ENCODE measurements at regions not wholly inside any gene's neighbourhood (a gene's known extent, or its start where the extent isn't known, plus 50 kb on each side); places are given as distances from the start of the nearest gene placed in this dataset.

DNA sequence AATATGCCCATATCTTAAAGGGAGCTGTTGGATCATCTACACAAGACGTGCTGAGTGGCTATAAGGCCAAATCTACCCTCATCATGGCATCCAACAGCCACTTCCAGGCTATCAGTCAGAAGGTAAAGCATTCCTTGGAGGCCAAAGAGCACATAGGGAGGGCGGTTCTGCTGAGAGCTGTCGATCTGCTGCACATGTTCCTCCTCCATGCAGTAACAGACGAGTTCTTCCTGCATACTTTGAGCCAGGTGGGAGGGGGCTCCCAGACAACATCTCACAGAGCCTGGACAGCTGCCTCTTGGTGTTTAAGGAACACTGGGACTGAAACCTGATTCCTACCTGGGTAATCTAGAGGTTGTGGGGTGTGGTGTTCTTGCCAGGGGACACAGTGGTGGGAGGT is 93.3 kb upstream of the RAI14 start:
- Histone ChIP-seq H3K9me3 (replicated peaks; ENCODE audit: control insufficient read depth, insufficient read depth, low read length) (no peaks in the 10 kb centered on the region), H3K4me2 (ENCODE audit: insufficient read depth, low read length) (no peak overlapping the region), H3K9ac (replicated peaks; ENCODE audit: extremely low read depth, insufficient read depth, low read length) (no peak overlapping the region), H3K4me3 (replicated peaks in 1 of 3; ENCODE audit: insufficient read depth in 1 of 3, low read depth in 1 of 3, low read length in 3 of 3) (no peak overlapping the region), H2AFZ (ENCODE audit: low read depth, low read length) (no peak overlapping the region), H3K27me3 (ENCODE audit: control insufficient read depth in 2 of 2, insufficient read depth in 2 of 2, low read length in 2 of 2) (no peaks in the 10 kb centered on the region), H3K9me1 (replicated peaks; ENCODE audit: control insufficient read depth, extremely low read depth, insufficient read depth, low read length) (no peaks in the 10 kb centered on the region), H3K36me3 (ENCODE audit: control insufficient read depth in 2 of 2, extremely low read depth in 1 of 2, insufficient read depth in 2 of 2, low read length in 2 of 2) (no peaks in the 10 kb centered on the region), H4K20me1 (replicated peaks; ENCODE audit: control insufficient read depth, extremely low read depth, insufficient read depth, low read length) (no peaks in the 10 kb centered on the region), H3K27ac (ENCODE audit: insufficient read depth, low read depth, low read length) (no peak overlapping the region), H3K4me1 (ENCODE audit: control insufficient read depth, extremely low read depth, insufficient read depth, low read length) (no peaks in the 10 kb centered on the region), H3K79me2 (ENCODE audit: control insufficient read depth, insufficient read depth, low read length) (no peaks in the 10 kb centered on the region)
- POLR2A ChIA-PET: no interaction called here
- intact Hi-C loops (cut with micrococcal nuclease) (no loop called here), dilution Hi-C loops (cut with MboI; ENCODE audit: extremely low pct_ligation_motif_present, low sequenced_read_pairs) (no loop called here)
- FAIRE-seq: no peak
- no peak for DNase-seq (ENCODE audit: low read depth, low spot score)
- CTCF ChIA-PET: interaction anchor here (1.1 kb wide), 1 partner anchor 9 kb away, joined by 4 read pairs; no protein-coding TSS in a partner anchor
- no TSS peak for BruUV-seq (replicated peaks)
- no peak for TF ChIP-seq FOS (IDR thresholded peaks at IDR 0.05; ENCODE audit: borderline replicate concordance, insufficient read depth, low read length)
- TF ChIP-seq, protein P1, sequence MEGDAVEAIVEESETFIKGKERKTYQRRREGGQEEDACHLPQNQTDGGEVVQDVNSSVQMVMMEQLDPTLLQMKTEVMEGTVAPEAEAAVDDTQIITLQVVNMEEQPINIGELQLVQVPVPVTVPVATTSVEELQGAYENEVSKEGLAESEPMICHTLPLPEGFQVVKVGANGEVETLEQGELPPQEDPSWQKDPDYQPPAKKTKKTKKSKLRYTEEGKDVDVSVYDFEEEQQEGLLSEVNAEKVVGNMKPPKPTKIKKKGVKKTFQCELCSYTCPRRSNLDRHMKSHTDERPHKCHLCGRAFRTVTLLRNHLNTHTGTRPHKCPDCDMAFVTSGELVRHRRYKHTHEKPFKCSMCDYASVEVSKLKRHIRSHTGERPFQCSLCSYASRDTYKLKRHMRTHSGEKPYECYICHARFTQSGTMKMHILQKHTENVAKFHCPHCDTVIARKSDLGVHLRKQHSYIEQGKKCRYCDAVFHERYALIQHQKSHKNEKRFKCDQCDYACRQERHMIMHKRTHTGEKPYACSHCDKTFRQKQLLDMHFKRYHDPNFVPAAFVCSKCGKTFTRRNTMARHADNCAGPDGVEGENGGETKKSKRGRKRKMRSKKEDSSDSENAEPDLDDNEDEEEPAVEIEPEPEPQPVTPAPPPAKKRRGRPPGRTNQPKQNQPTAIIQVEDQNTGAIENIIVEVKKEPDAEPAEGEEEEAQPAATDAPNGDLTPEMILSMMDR (IDR thresholded peaks at IDR 0.05; ENCODE audit: extremely low read depth in 1 of 2, insufficient read depth in 1 of 2, low read depth in 1 of 2, low read length in 2 of 2): no peak
- TF ChIP-seq MYC (IDR thresholded peaks at IDR 0.05; ENCODE audit: low read depth, low read length): no peak
- TF ChIP-seq POLR2AphosphoS5 (IDR thresholded peaks at IDR 0.05; ENCODE audit: insufficient read depth, low read depth, low read length): no peak
- TF ChIP-seq POLR2A (IDR thresholded peaks at IDR 0.05; ENCODE audit: low read depth, low read length): no peak
- TF ChIP-seq GATA2 (IDR thresholded peaks at IDR 0.05; ENCODE audit: insufficient read depth, insufficient read length, low read depth, low read length): no peak
- TF ChIP-seq, protein P2, sequence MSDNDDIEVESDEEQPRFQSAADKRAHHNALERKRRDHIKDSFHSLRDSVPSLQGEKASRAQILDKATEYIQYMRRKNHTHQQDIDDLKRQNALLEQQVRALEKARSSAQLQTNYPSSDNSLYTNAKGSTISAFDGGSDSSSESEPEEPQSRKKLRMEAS (IDR thresholded peaks at IDR 0.05; ENCODE audit: insufficient read depth, insufficient read length): no peak
- no peak for TF ChIP-seq JUN (IDR thresholded peaks at IDR 0.05; ENCODE audit: borderline replicate concordance, insufficient read depth, insufficient read length, low read depth)
- no peak for TF ChIP-seq EZH2 (IDR thresholded peaks at IDR 0.05; ENCODE audit: borderline replicate concordance, low read depth, low read length, severe bottlenecking)
